Epithelial cell of proximal tubule (primary cell): ENCODE measurements at regions not wholly inside any gene's neighbourhood (a gene's known extent, or its start where the extent isn't known, plus 50 kb on each side); places are given as distances from the start of the nearest gene placed in this dataset.

Experiments
- DNase-seq: peaks from one replicate; pipeline ENCODE4 v3.0.0-alpha.2; 2011; ENCODE audit warnings: low read depth
- H3K4me3 ChIP-seq: 2 replicates; pipeline ENCODE4 v1.5.1; 2011; ENCODE audit warnings: low read depth, mild to moderate bottlenecking, low read length
- TF ChIP-seq, protein P1 (sequence below): conservative IDR thresholded peaks from 2 replicates; pipeline ENCODE4 v1.5.1; 2012; ENCODE audit warnings: low read depth, mild to moderate bottlenecking, low read length

- no peak for DNase-seq
- TF ChIP-seq, protein P1, sequence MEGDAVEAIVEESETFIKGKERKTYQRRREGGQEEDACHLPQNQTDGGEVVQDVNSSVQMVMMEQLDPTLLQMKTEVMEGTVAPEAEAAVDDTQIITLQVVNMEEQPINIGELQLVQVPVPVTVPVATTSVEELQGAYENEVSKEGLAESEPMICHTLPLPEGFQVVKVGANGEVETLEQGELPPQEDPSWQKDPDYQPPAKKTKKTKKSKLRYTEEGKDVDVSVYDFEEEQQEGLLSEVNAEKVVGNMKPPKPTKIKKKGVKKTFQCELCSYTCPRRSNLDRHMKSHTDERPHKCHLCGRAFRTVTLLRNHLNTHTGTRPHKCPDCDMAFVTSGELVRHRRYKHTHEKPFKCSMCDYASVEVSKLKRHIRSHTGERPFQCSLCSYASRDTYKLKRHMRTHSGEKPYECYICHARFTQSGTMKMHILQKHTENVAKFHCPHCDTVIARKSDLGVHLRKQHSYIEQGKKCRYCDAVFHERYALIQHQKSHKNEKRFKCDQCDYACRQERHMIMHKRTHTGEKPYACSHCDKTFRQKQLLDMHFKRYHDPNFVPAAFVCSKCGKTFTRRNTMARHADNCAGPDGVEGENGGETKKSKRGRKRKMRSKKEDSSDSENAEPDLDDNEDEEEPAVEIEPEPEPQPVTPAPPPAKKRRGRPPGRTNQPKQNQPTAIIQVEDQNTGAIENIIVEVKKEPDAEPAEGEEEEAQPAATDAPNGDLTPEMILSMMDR, result no peak
- H3K4me3 ChIP-seq, result no peak overlapping the region
Measured at GRCh38 chr1:116835161-116835560, 74.6 kb upstream of the PTGFRN start.

- TF ChIP-seq, protein P1, result no peak
- no peak for DNase-seq
- no peak overlapping the region for H3K4me3 ChIP-seq
Measured at GRCh38 chr1:116836099-116836498, 73.6 kb upstream of the PTGFRN start.

DNA sequence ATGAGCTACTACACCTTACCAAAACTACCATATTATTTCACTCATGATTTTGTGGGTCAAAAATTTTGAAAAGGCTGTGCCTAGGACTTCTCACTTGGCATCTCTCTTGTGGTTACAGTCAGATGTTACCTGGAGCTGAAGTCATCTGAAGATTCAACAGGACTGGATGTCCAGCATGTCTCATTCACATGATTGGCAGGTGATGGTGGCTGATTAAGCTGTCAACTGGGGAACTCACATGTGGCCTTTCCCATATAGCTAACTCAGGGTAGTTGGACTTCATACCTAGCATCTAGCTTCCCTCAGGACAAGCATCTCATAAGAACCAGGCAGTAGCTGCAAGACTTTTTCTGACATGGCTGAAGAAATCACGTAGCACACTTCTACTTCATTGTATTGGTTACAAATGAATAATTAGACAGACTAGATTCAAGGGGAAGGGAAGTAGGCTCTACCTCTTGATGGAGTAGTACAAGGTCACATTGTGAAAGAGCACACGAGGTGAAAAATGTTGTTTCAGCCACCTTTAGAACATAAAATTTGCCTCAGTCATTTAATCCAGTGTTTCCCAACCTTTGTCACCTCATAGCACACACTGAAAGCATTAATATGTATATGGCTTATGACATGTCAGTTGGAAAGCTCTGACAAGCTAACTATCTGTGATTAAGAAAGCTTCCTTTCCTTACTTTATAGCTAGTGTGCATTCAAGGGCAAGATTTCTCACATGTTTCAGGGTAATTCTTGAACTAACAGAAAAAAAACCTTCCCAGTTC, 68.0 kb upstream of the PTGFRN start:
- TF ChIP-seq, protein P1, result no peak
- no peak for DNase-seq
- H3K4me3 ChIP-seq, result no peak overlapping the region

- no peak overlapping the region for H3K4me3 ChIP-seq
- TF ChIP-seq, protein P1, result peak; percentile 43
- no peak for DNase-seq
Measured at GRCh38 chr1:116842654-116843053, 67.1 kb upstream of the PTGFRN start.

GRCh38 chr1:116844775-116845174, 64.9 kb upstream of the PTGFRN start:
- no peak for DNase-seq
- TF ChIP-seq, protein P1, result no peak
- H3K4me3 ChIP-seq, result no peak overlapping the region

- TF ChIP-seq, protein P1, result no peak
- DNase-seq, result no peak
- no peak overlapping the region for H3K4me3 ChIP-seq
Measured at GRCh38 chr1:116847190-116847589, 62.5 kb upstream of the PTGFRN start.
